ENCODE measurements at regions not wholly inside any gene's neighbourhood (a gene's known extent, or its start where the extent isn't known, plus 50 kb on each side); places are given as distances from the start of the nearest gene placed in this dataset.

DNA sequence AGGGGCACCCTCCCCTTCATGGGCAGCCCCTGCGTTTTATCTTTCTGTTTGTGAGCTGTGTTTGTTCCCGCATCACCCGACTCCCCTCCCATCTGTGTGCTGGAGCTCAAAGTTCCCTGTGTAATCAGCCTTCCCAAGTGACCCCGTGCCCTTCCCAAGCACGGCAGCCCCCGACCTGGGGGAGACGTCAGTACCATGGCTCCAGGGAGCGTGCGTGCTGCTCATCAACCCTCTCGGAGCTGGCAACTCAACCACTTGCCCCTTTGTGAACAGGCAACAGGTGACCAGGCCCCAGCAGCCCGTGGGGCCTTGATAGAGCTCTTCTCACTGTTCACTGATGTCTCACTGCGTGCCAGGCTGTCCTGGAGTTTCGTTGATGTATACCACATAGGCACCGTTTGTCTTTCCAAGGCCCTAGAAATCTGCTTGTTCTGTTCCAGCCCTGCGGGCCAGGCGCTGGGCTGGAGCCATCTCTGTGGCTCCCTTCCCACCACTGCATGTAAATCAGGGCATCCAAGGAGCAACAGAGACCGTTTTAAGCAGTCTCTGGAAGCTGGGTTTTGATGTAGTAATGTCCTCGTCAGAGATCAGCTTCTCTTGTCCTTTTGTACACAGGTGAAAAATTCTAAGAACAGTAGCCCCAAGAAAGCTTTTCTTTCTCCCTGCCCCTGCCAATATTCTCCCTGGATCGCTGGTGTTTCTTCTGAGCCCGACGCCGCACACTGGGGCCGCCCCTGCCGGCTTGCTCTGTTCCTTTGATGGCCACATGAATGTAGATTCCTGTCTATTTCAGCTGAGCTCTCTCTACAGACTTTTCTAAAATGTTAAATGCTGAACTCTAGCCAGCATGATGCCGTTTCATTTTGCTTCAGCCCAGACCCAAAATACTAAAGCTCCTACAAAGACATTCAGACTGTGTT is 107.0 kb upstream of the PTPRM start:
- no peaks in the 10 kb centered on the region for H3K9me3 ChIP-seq
- no peak for TF ChIP-seq CTCF (IDR thresholded peaks at IDR 0.05)
- TF ChIP-seq POLR2A (IDR thresholded peaks at IDR 0.05): no peak
- no peaks in the 10 kb centered on the region for H3K27me3 ChIP-seq
- peak overlapping the region in 2 of 4 donors; percentile 25 to 63 for H3K27ac ChIP-seq
- H3K4me1 ChIP-seq: peaks cover 0 to 4% (median 0%) of the 10 kb centered on the region in 4 donors
- H3K36me3 ChIP-seq: no peaks in the 10 kb centered on the region
- no peak for DNase-seq
- peak overlapping the region in 1 of 4 donors; percentile 6 for H3K4me3 ChIP-seq

DNA sequence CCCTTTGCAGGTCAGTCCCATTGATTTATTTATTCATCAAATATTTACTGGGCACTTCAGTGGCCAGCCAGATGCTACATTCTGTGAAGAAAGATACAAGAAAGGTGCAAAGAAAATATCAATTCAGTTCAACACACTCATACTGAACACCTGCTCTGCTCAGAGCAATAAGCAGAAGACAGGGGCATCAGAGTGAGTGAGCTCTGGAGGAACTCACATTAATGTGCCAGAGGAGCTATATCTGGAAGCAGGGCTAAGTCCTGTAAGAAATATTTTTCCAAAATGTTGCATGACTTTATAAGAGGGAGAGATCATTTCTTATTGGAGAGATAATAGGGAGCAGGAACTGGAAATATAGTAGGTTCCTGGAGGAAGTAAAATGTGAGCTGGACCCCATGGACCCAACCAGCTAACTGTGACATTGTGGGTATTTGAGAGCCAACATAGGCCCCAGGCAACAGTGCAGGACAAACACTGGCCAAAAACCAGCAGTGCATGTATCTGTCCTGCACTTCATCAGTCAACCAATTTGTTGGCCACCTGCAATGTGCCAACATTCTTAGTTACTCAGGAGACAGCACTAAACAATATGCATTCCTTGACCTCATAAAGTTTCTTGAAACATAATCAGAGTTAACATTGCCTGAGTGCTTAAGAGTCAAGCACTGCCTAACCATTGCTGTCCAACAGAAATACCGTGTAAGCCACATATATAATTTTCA is 102.7 kb upstream of the PTPRM start:
- Histone ChIP-seq H3K4me3 (no peak overlapping the region), H3K27ac (peak overlapping the region in 1 of 4 donors; percentile 24), H3K9me3 (no peaks in the 10 kb centered on the region), H3K36me3 (no peaks in the 10 kb centered on the region), H3K27me3 (no peaks in the 10 kb centered on the region), H3K4me1 (peaks cover 0 to 4% (median 0%) of the 10 kb centered on the region in 4 donors)
- no peak for TF ChIP-seq CTCF (IDR thresholded peaks at IDR 0.05)
- no peak for TF ChIP-seq POLR2A (IDR thresholded peaks at IDR 0.05)
- no peak for DNase-seq

- Histone ChIP-seq H3K4me3 (no peak overlapping the region), H3K36me3 (no peaks in the 10 kb centered on the region), H3K27me3 (no peaks in the 10 kb centered on the region), H3K4me1 (no peaks in the 10 kb centered on the region), H3K27ac (no peak overlapping the region), H3K9me3 (no peaks in the 10 kb centered on the region)
- no peak for DNase-seq
- TF ChIP-seq POLR2A (IDR thresholded peaks at IDR 0.05): no peak
- no peak for TF ChIP-seq CTCF (IDR thresholded peaks at IDR 0.05)
Measured at GRCh38 chr18:7466190-7466589, 100.9 kb upstream of the PTPRM start.

GRCh38 chr18:7467708-7468466 is 99.2 kb upstream of the PTPRM start:
- no peaks in the 10 kb centered on the region for H3K4me1 ChIP-seq
- TF ChIP-seq CTCF (IDR thresholded peaks at IDR 0.05) (no peak), POLR2A (IDR thresholded peaks at IDR 0.05) (no peak)
- H3K36me3 ChIP-seq: no peaks in the 10 kb centered on the region
- no peaks in the 10 kb centered on the region for H3K27me3 ChIP-seq
- no peaks in the 10 kb centered on the region for H3K9me3 ChIP-seq
- H3K27ac ChIP-seq: no peak overlapping the region
- DNase-seq: no peak
- H3K4me3 ChIP-seq: no peak overlapping the region

- no peak for DNase-seq
- Histone ChIP-seq H3K4me1 (no peaks in the 10 kb centered on the region), H3K27me3 (no peaks in the 10 kb centered on the region), H3K36me3 (no peaks in the 10 kb centered on the region), H3K9me3 (no peaks in the 10 kb centered on the region), H3K27ac (no peak overlapping the region), H3K4me3 (no peak overlapping the region)
- TF ChIP-seq CTCF (IDR thresholded peaks at IDR 0.05) (no peak), POLR2A (IDR thresholded peaks at IDR 0.05) (no peak)
Measured at GRCh38 chr18:7470101-7470500, 97.0 kb upstream of the PTPRM start.

Measured in Peyer's patch (tissue), 4 donors.